ENCODE measurements at regions not wholly inside any gene's neighbourhood (a gene's known extent, or its start where the extent isn't known, plus 50 kb on each side); places are given as distances from the start of the nearest gene placed in this dataset.
"Not testable (repeated sequence)": the region's sequence is repeated elsewhere in the genome, so short reads cannot be mapped to it uniquely, and the experiment has no call there.

- DNase-seq (ENCODE audit: low spot score): no peak
Observed at GRCh38 chr4:123674762-123675465, 278.3 kb downstream of the SPRY1 start.

GRCh38 chr4:123675567-123675966, 279.0 kb downstream of the SPRY1 start:
- no peak for DNase-seq (ENCODE audit: low spot score)

GRCh38 chr4:123676071-123676889, 279.7 kb downstream of the SPRY1 start:
- DNase-seq (ENCODE audit: low spot score): no peak

GRCh38 chr4:123676890-123677229, 280.3 kb downstream of the SPRY1 start:
- no peak for DNase-seq (ENCODE audit: low spot score)

- DNase-seq (ENCODE audit: low spot score): no peak
Observed at GRCh38 chr4:123682931-123683330, 286.3 kb downstream of the SPRY1 start.

GRCh38 chr4:123684937-123685336, 288.3 kb downstream of the SPRY1 start:
- not testable (repeated sequence) for DNase-seq (ENCODE audit: low spot score)

- not testable (repeated sequence) for DNase-seq (ENCODE audit: low spot score)
Observed at GRCh38 chr4:123695531-123695930, 298.9 kb downstream of the SPRY1 start.

- DNase-seq (ENCODE audit: low spot score): no peak
Observed at GRCh38 chr4:123696687-123697086, 300.1 kb downstream of the SPRY1 start.

GRCh38 chr4:123698556-123698955, 302.0 kb downstream of the SPRY1 start:
- DNase-seq (ENCODE audit: low spot score): no peak

- DNase-seq (ENCODE audit: low spot score): no peak
Observed at GRCh38 chr4:123699880-123700771, 303.5 kb downstream of the SPRY1 start.

- no peak for DNase-seq (ENCODE audit: low spot score)
Observed at GRCh38 chr4:123701131-123701575, 304.6 kb downstream of the SPRY1 start.

GRCh38 chr4:123705419-123705818, 308.8 kb downstream of the SPRY1 start:
- DNase-seq (ENCODE audit: low spot score): no peak

- DNase-seq (ENCODE audit: low spot score): no peak
Observed at GRCh38 chr4:123706973-123707372, 310.4 kb downstream of the SPRY1 start.

- DNase-seq (ENCODE audit: low spot score): no peak
Observed at GRCh38 chr4:123708902-123709301, 312.3 kb downstream of the SPRY1 start.

- no peak for DNase-seq (ENCODE audit: low spot score)
Observed at GRCh38 chr4:123709336-123709735, 312.7 kb downstream of the SPRY1 start.

GRCh38 chr4:123731035-123731434, 334.4 kb downstream of the SPRY1 start:
- DNase-seq (ENCODE audit: low spot score): no peak

- DNase-seq (ENCODE audit: low spot score): no peak
Observed at GRCh38 chr4:123737156-123737555, 340.6 kb downstream of the SPRY1 start.

GRCh38 chr4:123739806-123740205, 343.2 kb downstream of the SPRY1 start:
- no peak for DNase-seq (ENCODE audit: low spot score)

- no peak for DNase-seq (ENCODE audit: low spot score)
Observed at GRCh38 chr4:123740236-123740635, 343.6 kb downstream of the SPRY1 start.

- no peak for DNase-seq (ENCODE audit: low spot score)
Observed at GRCh38 chr4:123741906-123742305, 345.3 kb downstream of the SPRY1 start.

- DNase-seq (ENCODE audit: low spot score): no peak
Observed at GRCh38 chr4:123743848-123744247, 347.3 kb downstream of the SPRY1 start.

- no peak for DNase-seq (ENCODE audit: low spot score)
Observed at GRCh38 chr4:123744664-123745290, 348.2 kb downstream of the SPRY1 start.
